ENCODE measurements at regions not wholly inside any gene's neighbourhood (a gene's known extent, or its start where the extent isn't known, plus 50 kb on each side); places are given as distances from the start of the nearest gene placed in this dataset.

- DNase-seq (ENCODE audit: low read depth) = no peak
These were observed 467.1 kb downstream of the ZNF608 start for GRCh38 chr5:124279146-124279876.

GRCh38 chr5:124278636-124279035 is 467.8 kb downstream of the ZNF608 start:
- no peak for DNase-seq (ENCODE audit: low read depth)

- DNase-seq (ENCODE audit: low read depth) = no peak
These were observed 468.5 kb downstream of the ZNF608 start for GRCh38 chr5:124277767-124278545.

GRCh38 chr5:124276166-124276565 is 470.3 kb downstream of the ZNF608 start:
- DNase-seq (ENCODE audit: low read depth) = no peak

- peak; percentile 60 for DNase-seq (ENCODE audit: low read depth)
These were observed 471.5 kb downstream of the ZNF608 start for GRCh38 chr5:124274949-124275348.

- DNase-seq (ENCODE audit: low read depth) = no peak
These were observed 481.9 kb downstream of the ZNF608 start for GRCh38 chr5:124264499-124264898.

GRCh38 chr5:124263680-124264491 is 482.6 kb downstream of the ZNF608 start:
- peak; percentile 46 for DNase-seq (ENCODE audit: low read depth)

GRCh38 chr5:124262991-124263571 is 483.4 kb downstream of the ZNF608 start:
- no peak for DNase-seq (ENCODE audit: low read depth)

GRCh38 chr5:124262470-124262869 is 484.0 kb downstream of the ZNF608 start:
- no peak for DNase-seq (ENCODE audit: low read depth)

- no peak for DNase-seq (ENCODE audit: low read depth)
These were observed 484.6 kb downstream of the ZNF608 start for GRCh38 chr5:124261848-124262247.

- DNase-seq (ENCODE audit: low read depth) = no peak
These were observed 485.4 kb downstream of the ZNF608 start for GRCh38 chr5:124260921-124261515.

GRCh38 chr5:124259017-124259416 is 487.4 kb downstream of the ZNF608 start:
- DNase-seq (ENCODE audit: low read depth) = no peak

GRCh38 chr5:124257048-124257447 is 489.4 kb downstream of the ZNF608 start:
- DNase-seq (ENCODE audit: low read depth) = no peak

GRCh38 chr5:124253203-124253810 is 493.1 kb downstream of the ZNF608 start:
- DNase-seq (ENCODE audit: low read depth) = no peak

- no peak for DNase-seq (ENCODE audit: low read depth)
These were observed 493.7 kb downstream of the ZNF608 start for GRCh38 chr5:124252747-124253146.

GRCh38 chr5:124252191-124252638 is 494.2 kb downstream of the ZNF608 start:
- DNase-seq (ENCODE audit: low read depth) = peak; percentile 81

- no peak for DNase-seq (ENCODE audit: low read depth)
These were observed 501.2 kb downstream of the ZNF608 start for GRCh38 chr5:124245276-124245675.

- DNase-seq (ENCODE audit: low read depth) = no peak
These were observed 505.7 kb downstream of the ZNF608 start for GRCh38 chr5:124240732-124241131.

- peak; percentile 13 for DNase-seq (ENCODE audit: low read depth)
These were observed 506.9 kb downstream of the ZNF608 start for GRCh38 chr5:124239572-124239971.

GRCh38 chr5:124238350-124238749 is 508.1 kb downstream of the ZNF608 start:
- no peak for DNase-seq (ENCODE audit: low read depth)
